GM12874 (cell line): ENCODE measurements at regions not wholly inside any gene's neighbourhood (a gene's known extent, or its start where the extent isn't known, plus 50 kb on each side); places are given as distances from the start of the nearest gene placed in this dataset.

ENCODE experiments used
- CTCF ChIP-seq: IDR thresholded peaks from 2 replicates; pipeline ENCODE4 v1.5.1; 2011; ENCODE audit warnings: low read depth, mild to moderate bottlenecking, control low read depth, low read length, moderate library complexity; ENCODE audit not compliant: insufficient read depth

DNA sequence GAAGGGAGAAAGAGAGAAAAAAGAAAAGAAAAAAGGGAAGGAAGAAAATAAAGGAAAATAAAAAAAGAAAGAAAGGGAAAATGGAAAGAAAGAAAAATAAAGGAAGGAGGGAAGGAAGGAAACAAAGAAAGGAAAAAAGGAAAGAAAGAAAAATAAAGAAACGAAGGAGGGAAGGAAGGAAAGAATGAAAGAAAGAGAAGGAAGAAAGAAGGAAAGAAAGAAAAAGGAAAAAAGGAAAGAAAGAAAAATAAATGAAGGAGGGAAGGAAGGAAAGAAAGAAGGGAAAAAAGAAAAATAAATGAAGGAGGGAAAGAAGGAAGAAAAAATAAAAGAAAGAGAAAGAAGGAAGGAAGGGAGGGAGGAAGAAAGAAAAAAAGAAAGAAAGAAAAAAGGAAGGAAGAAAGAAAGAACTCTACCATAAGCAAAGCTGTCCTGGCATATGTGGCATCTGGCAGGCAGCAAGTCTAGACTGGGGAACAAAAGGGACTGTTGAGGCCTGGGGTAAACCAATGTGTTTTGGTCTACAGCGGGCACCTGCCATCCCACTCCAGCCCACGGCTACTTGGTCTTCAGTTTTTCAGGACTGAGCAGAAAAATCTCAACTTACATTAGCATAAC lies 86.9 kb downstream of the TFAP2C start:
- TF ChIP-seq CTCF, result no peak

- no peak for TF ChIP-seq CTCF
These were observed 87.7 kb downstream of the TFAP2C start for GRCh38 chr20:56716806-56717205.

- TF ChIP-seq CTCF, result no peak
These were observed 89.7 kb downstream of the TFAP2C start for GRCh38 chr20:56718816-56719215.

GRCh38 chr20:56720620-56721213 lies 91.6 kb downstream of the TFAP2C start:
- TF ChIP-seq CTCF, result no peak

DNA sequence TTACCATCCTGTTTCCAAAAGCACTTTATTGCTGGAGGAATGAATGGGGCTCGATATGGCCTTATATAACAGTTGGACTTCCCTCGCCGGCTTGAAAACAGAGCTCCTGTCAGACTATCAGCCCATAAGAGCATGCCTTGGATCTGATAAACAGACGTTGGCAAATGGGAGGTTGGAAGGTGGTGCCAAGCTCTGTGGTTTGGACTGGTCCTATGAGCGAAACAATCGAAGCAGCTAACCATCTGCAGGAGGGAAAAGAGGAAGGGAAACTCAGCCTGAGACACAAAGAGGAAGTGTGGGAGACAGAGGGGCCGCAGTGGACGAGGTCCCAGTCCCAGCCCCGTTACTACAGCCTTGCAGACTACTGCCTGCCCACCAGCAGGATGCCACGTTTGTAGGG lies 92.9 kb downstream of the TFAP2C start:
- TF ChIP-seq CTCF, result no peak

DNA sequence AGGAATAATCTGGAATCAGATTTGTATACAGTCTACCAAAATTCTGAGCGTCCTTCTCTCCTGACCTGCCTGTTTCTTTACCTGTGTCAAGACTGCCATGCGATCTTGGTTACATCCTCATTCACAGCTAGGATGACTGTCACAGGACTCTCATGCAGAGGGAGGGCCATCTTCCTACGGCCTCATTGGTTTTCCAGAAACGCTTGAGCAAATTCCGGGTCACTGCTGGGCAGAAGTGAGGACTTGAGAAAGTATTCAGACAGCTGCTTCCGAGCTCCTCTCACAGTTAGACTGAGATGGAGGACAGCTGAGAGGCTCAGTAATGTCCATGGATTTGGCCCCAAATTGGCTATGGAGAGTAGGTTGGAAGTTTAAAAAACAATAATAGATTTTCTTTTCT lies 94.2 kb downstream of the TFAP2C start:
- TF ChIP-seq CTCF, result no peak

DNA sequence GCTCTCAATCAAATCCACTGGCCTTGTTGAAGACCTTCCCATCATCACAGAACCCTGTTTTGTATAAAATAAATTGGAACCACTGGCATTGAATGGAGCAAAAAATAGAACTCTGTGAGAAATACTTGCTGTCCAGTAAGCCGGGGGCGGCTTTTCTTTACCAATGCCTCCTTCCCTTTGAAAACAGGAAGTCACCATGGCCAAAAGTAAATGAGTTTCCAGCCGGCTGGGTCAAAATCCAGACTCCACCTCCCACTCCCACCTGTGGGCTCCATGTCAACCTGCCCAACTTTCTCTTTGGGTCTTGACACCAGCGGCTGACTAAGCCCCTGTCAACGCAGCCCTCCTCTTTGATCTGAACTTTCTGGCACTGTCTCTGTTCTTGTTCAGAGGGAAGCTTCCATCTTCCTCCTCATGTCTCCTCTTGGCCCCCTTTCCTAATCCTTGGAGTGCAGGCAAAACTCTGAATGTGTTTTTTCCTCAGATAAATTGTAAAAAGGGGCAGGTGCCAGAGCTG lies 95.2 kb downstream of the TFAP2C start:
- no peak for TF ChIP-seq CTCF
